ENCODE measurements at regions not wholly inside any gene's neighbourhood (a gene's known extent, or its start where the extent isn't known, plus 50 kb on each side); places are given as distances from the start of the nearest gene placed in this dataset.

- no peaks in the 10 kb centered on the region for H3K27me3 ChIP-seq (ENCODE audit: control insufficient read depth, insufficient read depth, low read length)
- no peaks in the 10 kb centered on the region for H3K36me3 ChIP-seq (ENCODE audit: control insufficient read depth, insufficient read depth, low read length)
- no peak for DNase-seq (ENCODE audit: low read depth)
- TF ChIP-seq CTCF (IDR thresholded peaks at IDR 0.05; ENCODE audit: insufficient read depth, low read length, poor library complexity, severe bottlenecking): no peak
- no peak overlapping the region for H3K4me3 ChIP-seq (ENCODE audit: low read depth, low read length)
Measured at GRCh38 chr2:57981083-57981768, 65.4 kb upstream of the VRK2 start.

- no peaks in the 10 kb centered on the region for H3K27me3 ChIP-seq (ENCODE audit: control insufficient read depth, insufficient read depth, low read length)
- no peak overlapping the region for H3K4me3 ChIP-seq (ENCODE audit: low read depth, low read length)
- no peak for TF ChIP-seq CTCF (IDR thresholded peaks at IDR 0.05; ENCODE audit: insufficient read depth, low read length, poor library complexity, severe bottlenecking)
- no peak for DNase-seq (ENCODE audit: low read depth)
- H3K36me3 ChIP-seq (ENCODE audit: control insufficient read depth, insufficient read depth, low read length): no peaks in the 10 kb centered on the region
Measured at GRCh38 chr2:57987835-57988573, 58.6 kb upstream of the VRK2 start.

GRCh38 chr2:57990118-57990725 lies 56.4 kb upstream of the VRK2 start:
- no peaks in the 10 kb centered on the region for H3K27me3 ChIP-seq (ENCODE audit: control insufficient read depth, insufficient read depth, low read length)
- no peaks in the 10 kb centered on the region for H3K36me3 ChIP-seq (ENCODE audit: control insufficient read depth, insufficient read depth, low read length)
- TF ChIP-seq CTCF (IDR thresholded peaks at IDR 0.05; ENCODE audit: insufficient read depth, low read length, poor library complexity, severe bottlenecking): no peak
- DNase-seq (ENCODE audit: low read depth): no peak
- no peak overlapping the region for H3K4me3 ChIP-seq (ENCODE audit: low read depth, low read length)
